ENCODE measurements at regions not wholly inside any gene's neighbourhood (a gene's known extent, or its start where the extent isn't known, plus 50 kb on each side); places are given as distances from the start of the nearest gene placed in this dataset.

DNA sequence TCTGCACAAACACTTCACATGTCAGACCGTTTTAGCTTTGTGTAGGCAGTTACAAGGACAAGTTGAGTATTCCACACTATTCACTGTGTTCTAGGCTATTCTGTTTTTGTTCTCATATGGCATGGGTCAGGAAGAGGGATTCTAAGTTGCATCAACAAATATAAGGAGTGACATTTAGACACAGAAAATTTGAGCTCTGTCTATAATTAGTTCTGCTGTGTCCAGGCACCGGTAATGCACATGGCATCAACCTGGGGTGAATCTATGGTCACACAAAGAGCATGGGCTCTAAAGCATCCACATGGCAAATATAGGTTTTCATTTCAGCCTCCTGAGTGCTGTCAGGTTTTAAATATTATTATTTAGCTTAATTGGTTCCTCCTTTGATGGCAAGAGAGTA lies 130.4 kb upstream of the PMFBP1 start:
- no peak for DNase-seq

DNA sequence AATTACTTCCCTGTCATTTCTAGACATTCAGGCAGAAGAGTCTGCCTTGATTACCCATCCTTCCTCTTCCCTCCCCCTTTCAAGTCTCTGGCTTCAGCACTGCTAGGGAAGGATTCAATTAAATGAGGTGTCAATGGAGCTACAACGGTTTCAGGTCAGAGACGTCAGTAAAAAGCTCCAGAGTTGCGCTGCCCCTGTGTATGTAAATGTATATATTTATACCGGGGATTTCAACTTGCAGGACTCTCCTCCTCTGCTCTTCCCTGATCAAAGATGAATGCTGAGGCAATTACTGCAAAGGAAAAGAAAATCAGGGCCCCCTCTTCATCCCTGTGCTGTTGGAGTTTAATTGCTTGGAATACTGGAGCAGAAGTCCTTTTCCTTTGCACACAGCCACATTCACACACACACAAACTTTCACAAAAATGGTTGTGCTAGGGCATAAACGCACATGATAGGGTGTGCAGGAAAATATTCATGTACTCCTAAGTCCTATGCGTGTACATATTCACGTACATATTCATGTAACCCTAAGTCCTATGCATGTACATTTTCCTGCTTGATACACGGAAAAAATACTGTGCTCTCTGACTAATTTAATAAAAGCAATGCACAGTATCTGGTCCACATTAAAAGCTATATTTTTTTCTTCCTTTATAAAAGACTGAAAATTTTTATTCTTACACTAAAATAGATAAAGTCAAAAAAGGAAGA lies 129.7 kb upstream of the PMFBP1 start:
- no peak for DNase-seq

DNA sequence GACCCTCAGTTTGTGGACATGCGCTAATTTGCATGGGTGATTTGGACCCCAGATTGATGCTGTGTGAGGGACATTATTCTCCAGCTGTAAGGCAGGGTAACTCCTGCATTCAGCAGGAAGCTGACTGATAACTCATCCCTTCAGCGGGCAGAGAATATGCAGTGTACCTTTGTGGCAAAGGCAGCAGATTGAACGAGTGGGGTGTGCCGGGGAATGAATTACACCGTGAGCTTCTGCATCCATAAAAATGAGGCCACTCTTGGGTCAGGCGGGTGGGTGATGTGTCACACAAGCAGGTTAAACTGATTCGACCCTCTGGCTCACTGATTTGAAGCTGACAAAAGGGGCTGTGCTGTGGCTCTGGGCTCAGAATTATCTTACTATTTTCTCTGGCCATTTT lies 128.9 kb upstream of the PMFBP1 start:
- no peak for DNase-seq

DNA sequence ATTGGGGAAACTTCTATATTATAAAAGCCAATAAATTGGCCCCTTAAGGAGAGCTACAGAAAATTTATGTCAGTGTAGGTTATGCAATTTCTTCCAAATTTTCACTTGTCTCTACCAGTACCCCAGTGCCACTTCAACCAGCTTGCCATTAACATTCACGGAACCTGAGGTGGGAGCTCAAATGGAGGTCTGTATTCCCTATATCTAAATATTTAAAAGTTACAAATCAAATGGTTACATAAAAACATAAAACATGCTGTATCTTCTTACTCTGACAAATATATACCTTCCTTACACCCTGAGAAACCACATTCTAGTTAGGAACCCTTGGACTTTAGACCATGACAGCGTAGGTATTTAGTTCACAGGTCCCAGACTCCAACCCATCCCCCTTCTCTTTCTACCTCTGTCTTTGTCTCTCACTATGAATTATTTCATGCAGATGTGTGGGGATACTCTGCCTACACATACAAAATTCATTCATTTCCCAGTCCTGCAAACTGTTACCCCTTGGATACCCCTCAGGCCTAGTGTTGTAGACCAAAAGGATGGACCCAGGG lies 127.8 kb upstream of the PMFBP1 start:
- DNase-seq, result no peak

DNA sequence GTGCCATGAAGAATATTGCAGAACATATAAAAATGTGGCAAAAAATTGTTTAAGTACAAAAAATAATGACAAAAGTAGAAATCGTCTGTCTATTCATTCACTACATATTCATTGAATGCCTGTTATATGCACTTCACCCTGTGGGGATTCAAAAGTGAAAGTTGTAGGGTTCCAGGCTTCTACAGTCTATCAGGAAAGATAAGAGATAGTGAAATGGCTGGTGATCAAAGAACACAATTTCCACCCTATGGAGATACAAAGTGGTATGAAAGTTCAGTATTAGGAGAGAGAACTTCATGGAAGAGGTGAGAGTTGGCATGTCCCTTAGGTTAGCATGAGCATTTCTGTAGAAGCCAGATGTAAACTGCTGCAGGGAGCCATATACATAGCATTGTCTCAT lies 127.0 kb upstream of the PMFBP1 start:
- DNase-seq, result no peak

DNA sequence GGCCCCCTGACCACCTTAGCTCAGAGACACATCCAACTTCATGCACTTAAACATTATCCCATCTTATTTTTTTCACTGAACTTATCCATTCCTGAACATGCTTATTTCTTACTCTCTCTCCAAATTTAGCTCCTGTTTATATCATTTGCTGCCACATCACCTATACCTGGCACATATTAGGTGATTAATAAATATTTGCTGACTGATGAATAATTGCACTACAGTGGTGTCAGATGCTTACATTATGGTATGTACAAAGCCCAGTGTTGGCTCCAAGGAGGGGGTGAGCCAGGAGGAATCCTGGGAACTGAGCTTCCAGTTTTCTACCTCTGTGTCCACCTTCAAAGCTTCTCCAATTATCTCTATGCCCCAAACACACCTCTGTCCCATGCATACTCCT lies 124.0 kb upstream of the PMFBP1 start:
- no peak for DNase-seq

DNA sequence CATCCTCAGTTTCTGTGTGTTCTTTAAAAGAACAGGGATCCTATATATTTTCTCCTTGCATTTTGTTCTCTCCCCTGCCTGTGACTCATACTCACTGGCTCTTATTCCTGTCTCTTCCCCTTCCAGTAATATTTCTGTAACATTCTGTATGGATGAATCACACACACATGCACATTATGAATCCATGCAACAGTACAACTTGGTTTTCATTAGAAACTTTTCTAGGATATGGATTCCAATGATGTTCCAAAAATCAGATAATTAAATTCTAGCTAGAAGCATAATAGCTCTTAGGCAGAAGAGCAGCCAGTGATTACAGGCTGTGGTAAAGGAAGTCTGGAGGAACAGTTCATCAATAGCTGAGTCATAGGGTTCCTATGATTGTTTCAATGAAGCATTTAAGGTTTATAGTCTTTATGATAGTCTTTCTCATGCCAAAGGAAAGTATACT lies 119.6 kb upstream of the PMFBP1 start:
- no peak for DNase-seq

DNA sequence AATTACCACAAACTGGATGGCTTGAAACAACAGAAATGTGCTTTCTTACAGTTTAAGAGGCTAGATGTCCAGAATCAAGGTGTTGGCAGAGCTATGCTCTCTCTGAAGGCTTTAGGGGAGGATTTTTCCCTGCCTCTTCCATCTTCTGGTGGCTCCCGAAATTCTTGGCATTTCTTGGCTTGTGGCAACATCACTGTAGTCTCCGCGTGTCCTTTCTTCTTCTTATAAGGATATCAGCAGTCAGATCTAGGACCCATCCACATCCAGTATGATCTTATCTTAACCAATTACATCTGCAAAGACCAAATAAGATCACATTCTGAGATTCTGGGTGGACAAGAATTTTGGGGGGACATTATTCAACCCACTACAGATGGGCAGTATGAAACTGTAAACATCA lies 119.2 kb upstream of the PMFBP1 start:
- no peak for DNase-seq

DNA sequence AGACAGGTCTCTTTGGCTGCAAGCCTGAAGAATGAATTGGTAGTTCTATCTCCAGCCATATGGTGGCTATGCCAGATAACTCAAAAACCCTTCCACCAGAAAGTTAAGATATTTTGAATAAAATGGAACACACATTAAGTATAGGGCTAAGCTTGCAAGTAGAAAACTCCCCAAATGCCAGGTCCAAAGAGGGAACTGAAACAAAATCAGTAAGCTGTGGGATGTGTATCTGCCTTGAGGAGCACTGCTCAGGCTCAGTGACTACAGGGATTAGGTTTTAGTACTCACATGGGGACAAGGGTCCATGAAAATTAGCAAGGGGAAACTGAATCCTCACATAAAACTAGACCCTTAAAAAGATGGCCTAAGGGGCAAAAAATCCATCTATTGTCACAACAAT lies 115.7 kb upstream of the PMFBP1 start:
- DNase-seq, result no peak

DNA sequence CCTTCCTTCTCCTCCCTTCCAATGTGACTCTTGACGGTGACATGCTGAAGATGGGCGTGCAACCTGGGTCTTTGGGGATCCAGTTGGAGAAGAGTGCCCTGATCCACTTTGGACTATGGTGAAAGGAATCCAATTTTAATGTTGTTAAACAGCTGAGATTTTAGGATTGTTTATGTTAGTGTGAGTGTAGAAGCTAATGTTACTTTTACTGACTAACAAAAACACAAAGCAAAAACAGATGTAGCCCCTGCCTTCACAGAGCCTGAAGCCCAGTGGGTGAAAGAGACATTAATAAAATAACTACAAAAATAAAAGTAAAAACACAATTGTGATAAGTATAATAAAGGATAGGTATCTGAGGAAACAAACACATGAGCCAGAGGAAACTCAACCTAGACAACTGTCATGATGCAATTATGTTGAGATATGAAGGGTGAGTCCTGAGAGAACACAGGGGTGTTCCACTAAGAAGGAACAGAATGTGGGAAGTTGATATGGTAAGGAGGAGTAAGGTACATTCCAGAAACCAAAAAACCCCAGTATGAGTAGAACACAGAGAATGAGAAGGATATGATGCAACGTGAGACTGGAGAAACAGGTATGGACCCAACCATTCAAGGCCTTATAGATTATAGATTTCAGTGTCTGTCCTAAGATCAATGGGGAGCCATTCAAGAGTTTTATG lies 115.1 kb upstream of the PMFBP1 start:
- no peak for DNase-seq

DNA sequence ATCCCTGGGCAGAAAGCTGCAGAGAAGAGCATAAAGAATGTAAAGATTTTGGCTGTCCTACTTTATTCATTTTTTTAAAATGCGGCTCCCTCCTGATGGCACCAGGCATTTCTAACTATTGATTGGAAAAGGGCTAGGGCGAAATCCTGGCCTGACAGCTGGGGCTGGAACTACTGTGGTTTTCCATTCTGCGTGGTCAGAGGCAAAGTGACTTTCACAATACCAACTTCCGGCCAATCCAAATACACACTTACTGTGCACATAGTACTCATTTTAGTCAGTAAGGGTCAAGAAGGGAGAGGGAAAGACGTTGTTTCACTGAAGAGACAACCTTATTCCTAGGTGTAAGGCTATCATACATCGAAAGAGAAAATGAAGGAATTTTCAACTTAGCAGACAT lies 113.8 kb upstream of the PMFBP1 start:
- DNase-seq, result no peak

DNA sequence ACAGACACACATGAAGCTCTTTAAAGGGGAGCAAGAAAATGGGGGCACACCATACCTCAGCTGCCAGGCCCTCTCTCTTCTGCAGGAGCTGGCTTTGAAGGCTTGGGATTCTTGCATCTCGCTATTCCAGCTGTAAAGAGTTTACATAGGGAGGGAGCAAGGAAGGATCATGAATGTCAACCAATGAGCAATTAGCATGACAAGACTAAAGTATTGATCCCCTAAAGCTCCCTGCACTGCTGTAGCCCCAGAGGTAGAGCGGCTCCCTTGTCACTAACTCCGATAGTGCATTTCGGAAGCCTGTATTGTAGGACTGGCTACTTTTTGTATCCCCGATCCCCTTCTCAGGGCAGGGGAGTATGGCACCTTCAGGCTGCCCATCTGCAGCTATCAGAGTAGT lies 113.4 kb upstream of the PMFBP1 start:
- no peak for DNase-seq

DNA sequence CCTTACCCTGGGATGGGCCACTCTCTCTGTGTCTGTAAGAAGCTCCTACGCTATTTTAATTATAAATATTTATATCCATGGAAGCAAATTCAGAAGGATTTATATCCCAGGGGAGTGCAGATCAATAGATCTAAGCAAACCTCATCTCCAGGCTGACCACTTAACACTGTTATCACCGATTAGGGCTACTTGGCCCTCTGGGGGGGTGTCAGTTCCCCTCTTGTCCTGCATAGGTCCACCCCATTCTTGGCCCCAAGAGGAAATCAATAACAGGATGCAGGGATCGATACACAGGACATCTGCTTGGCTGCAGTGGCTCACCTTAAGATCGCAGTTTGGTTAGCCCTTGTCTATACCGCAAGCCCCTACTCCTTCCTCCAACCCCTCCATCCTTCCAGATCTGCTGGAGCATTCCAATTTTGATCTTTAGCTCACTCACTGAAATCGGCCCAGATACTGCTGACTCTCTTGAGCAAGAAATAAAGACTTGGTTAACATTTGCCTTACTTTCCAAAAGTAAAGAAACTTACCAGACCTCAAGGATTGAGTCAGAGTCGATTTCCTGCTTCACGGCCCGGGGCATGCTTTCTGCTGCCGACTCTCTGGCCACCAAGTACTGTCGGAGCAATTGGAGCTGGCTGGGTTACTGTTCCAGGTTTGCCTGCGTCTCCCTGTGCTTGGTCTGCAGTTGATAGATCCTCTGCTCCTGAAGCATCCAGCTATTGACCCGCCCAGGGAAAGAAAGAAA lies 112.3 kb upstream of the PMFBP1 start:
- DNase-seq, result no peak

DNA sequence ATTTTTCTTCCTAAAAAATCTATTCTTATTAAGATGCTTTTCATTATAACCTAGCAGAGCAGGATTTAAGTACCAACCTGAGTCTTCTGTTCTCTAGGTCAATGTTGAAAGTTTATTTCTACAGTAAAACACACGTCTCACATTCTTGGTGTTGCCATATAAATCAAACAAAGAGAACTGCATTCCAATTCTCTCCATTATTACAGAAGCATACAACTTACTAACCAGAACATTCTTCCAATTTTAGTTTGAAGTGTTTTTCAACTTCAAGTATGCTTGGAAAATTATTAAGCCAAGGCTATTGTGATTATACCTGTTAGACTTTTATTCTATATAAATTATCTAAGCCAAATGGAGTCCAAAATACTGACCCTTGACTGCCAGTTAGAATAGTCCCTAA lies 110.4 kb upstream of the PMFBP1 start:
- DNase-seq, result no peak

DNA sequence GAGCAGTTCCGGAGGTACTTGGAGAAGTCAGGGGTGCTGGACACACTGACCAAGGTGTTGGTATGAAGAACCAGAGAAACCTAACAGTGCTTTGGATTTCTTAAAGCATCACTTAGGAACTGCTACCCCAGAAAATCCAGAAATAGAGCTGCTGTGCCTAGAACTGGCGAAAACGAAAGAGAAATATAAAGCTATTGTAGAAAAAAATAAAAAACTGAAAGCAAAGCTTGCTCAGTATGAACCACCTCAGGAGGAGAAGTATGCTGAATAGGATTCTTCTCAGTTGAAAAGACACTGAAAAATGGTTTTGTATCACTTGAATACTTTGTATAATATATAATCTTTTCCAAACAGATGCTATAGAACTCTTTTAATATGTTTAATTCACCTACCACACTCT lies 106.3 kb upstream of the PMFBP1 start:
- no peak for DNase-seq

DNA sequence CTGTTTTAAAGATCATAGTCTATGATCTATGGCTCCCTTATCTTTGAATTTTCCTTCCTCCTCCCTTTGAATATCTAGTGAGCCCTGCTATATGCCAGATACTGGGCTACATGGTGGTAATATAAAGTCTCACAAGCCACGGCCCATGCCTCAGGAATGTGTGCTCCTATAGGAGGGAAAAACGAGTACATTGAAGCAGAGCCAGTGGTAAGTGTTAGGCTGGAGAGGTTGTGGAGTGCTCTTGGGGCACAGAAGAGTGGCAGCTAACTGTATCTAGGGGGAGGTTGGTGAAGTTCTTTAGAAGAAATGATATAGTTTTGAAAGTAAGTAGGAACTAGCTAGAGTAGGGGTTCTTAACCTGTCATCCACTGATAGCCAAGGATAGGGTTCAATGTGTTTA lies 105.8 kb upstream of the PMFBP1 start:
- DNase-seq, result no peak

DNA sequence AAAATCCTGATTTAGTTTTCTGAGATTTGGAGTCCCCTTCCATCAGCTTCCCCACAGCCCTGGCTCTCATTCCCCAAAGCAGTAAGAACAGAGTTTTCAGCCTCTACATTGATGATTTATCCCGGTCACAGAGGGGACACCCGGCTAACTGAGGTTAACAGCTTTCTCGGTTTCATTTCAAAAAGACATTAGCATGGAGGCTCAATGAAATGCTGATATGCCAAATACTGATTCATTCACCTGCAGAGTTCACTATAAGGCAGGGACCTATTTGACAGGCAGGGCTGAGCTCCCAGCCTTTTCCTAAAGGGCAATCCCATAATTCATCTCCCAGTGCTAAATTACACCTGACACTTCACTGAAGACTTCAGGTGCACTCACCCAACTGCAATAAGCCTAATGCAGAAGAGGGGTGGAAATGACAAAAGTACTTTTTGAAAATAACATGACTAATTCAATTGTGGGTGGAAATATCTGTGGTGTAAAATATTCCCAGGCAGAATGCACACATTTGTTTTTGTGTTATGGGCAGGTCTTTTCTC lies 99.8 kb upstream of the PMFBP1 start:
- no peak for DNase-seq

DNA sequence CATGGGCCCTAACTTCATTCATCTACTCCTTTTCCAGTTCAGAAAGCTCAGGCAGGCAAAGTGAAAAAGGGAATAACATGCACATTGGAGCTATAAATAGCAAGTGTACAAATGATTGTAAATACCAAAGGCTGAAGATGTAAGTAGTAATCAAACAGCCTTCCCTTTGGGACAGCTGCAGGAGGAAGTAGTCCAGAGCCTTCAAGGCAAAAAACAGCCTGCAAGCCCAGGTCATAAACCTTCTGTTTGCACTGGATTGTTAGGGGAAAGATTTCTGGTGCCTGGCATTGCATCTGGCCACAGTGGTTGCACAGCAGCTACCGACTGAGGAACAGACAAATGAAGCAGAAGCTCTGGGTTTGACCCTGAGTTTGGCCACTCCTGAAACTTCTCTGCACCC lies 98.6 kb upstream of the PMFBP1 start:
- no peak for DNase-seq

DNA sequence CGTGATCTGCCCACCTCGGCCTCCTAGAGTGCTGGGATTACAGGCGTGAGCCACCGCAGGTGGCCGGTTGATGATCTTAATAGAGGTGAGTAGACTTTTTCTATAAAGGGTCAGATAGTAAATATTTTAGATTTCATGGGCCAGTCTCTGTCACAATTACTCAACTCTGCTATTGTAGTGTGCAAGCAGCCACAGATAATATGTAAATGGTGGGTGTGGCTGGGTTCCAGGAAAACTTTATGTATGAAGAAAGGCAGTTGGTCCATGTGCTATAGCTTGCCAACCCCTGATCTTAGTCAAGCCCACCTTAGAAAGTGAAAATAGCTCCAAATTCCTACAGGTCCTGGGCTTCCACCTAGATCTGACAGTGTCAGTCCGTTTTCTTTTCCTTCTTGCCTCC lies 94.9 kb upstream of the PMFBP1 start:
- DNase-seq, result no peak

DNA sequence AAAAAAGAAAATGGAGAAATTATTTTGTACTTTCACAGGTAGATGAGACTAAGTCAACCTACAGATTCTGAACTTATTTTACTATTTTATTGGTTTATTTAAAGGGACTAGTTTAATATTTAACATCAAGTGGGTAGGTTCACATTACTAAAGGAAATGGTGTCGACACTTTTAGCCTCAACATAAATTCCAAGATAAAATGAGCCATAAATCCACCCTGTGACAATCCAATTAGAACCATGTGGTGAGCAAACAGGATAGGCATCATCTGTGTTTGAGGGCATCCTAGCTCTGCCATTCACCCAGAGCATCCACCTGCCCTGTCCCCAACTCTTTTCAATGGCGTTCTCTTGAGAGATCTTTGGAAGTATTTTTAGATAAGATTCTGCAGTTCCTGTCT lies 92.8 kb upstream of the PMFBP1 start:
- no peak for DNase-seq

DNA sequence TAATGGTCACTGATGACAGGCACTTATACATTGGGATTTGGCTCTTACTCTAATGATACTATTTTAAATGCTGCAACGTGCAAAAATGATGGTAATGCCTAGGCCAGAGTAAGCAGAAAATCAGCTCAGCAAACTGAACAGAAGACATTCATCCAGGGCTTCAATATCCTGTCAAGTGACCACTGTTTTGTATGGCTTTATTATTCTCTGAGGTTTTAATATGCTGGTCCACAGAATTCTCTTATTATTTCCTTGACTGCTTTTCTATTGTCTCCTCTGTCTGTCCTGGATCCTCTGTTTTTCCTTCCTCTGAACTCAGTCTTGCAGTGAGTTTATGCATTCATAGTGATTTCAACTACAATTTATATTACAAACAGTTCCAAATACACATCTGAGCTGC lies 90.8 kb upstream of the PMFBP1 start:
- DNase-seq, result no peak

DNA sequence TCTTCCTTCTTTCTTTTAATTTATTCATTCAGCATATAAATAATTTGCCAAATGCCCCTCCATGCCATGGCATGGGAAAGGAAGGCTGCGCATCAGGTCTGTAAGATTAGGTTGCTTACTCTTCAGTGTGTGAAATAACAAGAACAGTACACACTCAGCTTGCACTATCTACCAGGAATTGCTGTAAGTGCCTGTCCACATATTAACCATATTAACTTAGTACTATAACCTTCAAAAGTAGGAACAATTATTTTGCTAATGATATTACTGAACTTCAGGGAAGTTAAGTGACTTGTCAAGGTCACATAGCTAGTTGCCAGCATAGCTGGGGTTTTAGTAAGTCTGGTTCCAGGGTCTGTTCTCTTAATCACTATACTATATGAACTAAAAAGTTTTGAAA lies 89.2 kb upstream of the PMFBP1 start:
- no peak for DNase-seq

DNA sequence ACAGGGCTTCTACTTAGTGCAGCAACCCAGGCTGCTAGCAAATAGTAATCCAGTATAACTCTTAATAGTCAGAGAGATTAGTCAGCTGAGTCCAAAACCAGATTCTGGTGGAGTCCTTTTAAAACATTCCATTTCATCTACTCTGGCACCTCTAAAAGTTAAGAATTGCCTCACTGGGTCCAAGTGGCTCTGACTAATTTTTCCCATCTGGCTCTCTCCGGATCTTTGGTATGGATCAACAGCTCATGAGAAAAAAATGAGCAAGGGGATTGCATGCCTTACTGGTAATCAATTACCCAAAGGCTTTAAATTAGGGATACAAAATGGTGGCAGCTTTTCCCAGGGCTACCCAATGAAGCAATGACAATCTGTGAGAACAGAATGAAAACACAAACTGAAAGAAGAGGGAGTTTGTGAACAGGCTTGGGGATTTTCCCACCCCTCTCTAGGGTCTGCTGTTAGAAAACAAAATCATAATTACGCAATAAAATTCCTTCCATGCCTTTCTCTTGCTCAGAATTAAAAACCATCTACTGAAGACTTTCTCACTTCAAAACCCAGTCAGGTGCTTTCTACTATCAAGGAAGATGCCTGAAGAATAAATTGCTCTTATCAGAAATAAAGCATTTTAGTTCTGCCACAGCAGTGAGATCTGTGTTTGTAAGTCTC lies 84.6 kb upstream of the PMFBP1 start:
- no peak for DNase-seq
